Esophagus squamous epithelium (tissue), 5 donors: ENCODE measurements at regions not wholly inside any gene's neighbourhood (a gene's known extent, or its start where the extent isn't known, plus 50 kb on each side); places are given as distances from the start of the nearest gene placed in this dataset.

Source experiments
- DNase-seq: peaks from one replicate; lab custom pipeline; 2025; lab: John Stamatoyannopoulos, UW
- H3K27ac ChIP-seq, 4 donors: fragments of 200-600 bp; sonication (generic); one replicate each; pipeline ENCODE4 v1.5.1; 2016 to 2019; ENCODE audit warnings: mild to moderate bottlenecking in 1 of 4
- H3K27me3 ChIP-seq, 4 donors: fragments of 200-600 bp; sonication (generic); 1 replicate in 3 of 4; 2 replicates in 1 of 4; pipeline versions ENCODE4 v1.5.1 to v1.6.0; 2017 to 2021; ENCODE audit warnings: antibody characterized with exemption in 1 of 4
- H3K36me3 ChIP-seq, 3 donors: fragments of 200-600 bp; sonication (generic); one replicate each; pipeline ENCODE4 v1.5.1; 2016 to 2019
- H3K4me1 ChIP-seq, 3 donors: fragments of 200-600 bp; sonication (generic); one replicate each; pipeline ENCODE4 v1.5.1; 2017 to 2019
- H3K4me3 ChIP-seq, 4 donors: fragments of 200-600 bp; sonication (generic); 1 replicate in 3 of 4; 2 replicates in 1 of 4; pipeline ENCODE4 v1.5.1; 2016 to 2019; ENCODE audit warnings: mild to moderate bottlenecking in 2 of 4, moderate library complexity in 1 of 4
- H3K9me3 ChIP-seq, 3 donors: fragments of 200-600 bp; sonication (generic); one replicate each; pipeline ENCODE4 v1.5.1; 2016 to 2019
- CTCF ChIP-seq, 6 experiments: fragments of 450-650 bp in 4 of 6; fragments of 200-600 bp in 2 of 6; sonication (generic) in 2 of 6; IDR thresholded peaks; one replicate each; pipeline ENCODE4 v1.5.1; 2016 to 2019; ENCODE audit warnings: antibody characterized with exemption in 6 of 6, mild to moderate bottlenecking in 4 of 6, moderate library complexity in 4 of 6
- POLR2A ChIP-seq, 4 donors: fragments of 450-650 bp; IDR thresholded peaks; one replicate each; pipeline ENCODE4 v1.6.1; 2017; ENCODE audit warnings: antibody characterized with exemption in 4 of 4, mild to moderate bottlenecking in 4 of 4, moderate library complexity in 3 of 4
- whole genome bisulfite sequencing, 2 donors: methylation state at CpG; one replicate each; pipeline ENCODE4 v1.1.5; 2018; 5-methylcytosine and 5-hydroxymethylcytosine counted together
- intact Hi-C: fragments of 100-400 bp; cut with DNase I; formaldehyde crosslinking; loops from one replicate; pipeline ENCODE4 v1.15.0; 2022
- donor health status: DM: yes; HTN: yes; CAD: no.

- 93 to 95% methylated on average over 2 of the region's 2 CpGs for WGBS, 2 donors
- no peaks in the 10 kb centered on the region for H3K27me3 ChIP-seq
- no peak for DNase-seq
- no peak overlapping the region for H3K27ac ChIP-seq
- H3K4me3 ChIP-seq, result no peak overlapping the region
- H3K4me1 ChIP-seq, result no peaks in the 10 kb centered on the region
- no peaks in the 10 kb centered on the region for H3K36me3 ChIP-seq
- H3K9me3 ChIP-seq, result no peaks in the 10 kb centered on the region
- intact Hi-C loops, result no loop called here
- TF ChIP-seq POLR2A (IDR thresholded peaks at IDR 0.05) (no peak), CTCF (IDR thresholded peaks at IDR 0.05) (no peak)
These were observed 1090.2 kb downstream of the PLOD2 start for GRCh38 chr3:145070795-145071194.

- Histone ChIP-seq H3K36me3 (no peaks in the 10 kb centered on the region), H3K27me3 (no peaks in the 10 kb centered on the region), H3K9me3 (no peaks in the 10 kb centered on the region), H3K4me3 (no peak overlapping the region), H3K27ac (no peak overlapping the region), H3K4me1 (no peaks in the 10 kb centered on the region)
- TF ChIP-seq CTCF (IDR thresholded peaks at IDR 0.05) (no peak), POLR2A (IDR thresholded peaks at IDR 0.05) (no peak)
- 93 to 96% methylated on average over 2 of the region's 2 CpGs for WGBS, 2 donors
- DNase-seq, result no peak
- intact Hi-C loops, result no loop called here
These were observed 1081.5 kb downstream of the PLOD2 start for GRCh38 chr3:145079436-145079835.

- intact Hi-C loops, result no loop called here
- TF ChIP-seq POLR2A (IDR thresholded peaks at IDR 0.05) (no peak), CTCF (IDR thresholded peaks at IDR 0.05) (no peak)
- Histone ChIP-seq H3K4me1 (no peaks in the 10 kb centered on the region), H3K27ac (no peak overlapping the region), H3K4me3 (no peak overlapping the region), H3K27me3 (no peaks in the 10 kb centered on the region), H3K36me3 (no peaks in the 10 kb centered on the region), H3K9me3 (no peaks in the 10 kb centered on the region)
- DNase-seq, result no peak
- WGBS, 2 donors, result 75 to 100% methylated on average over 1 of the region's 1 CpG
These were observed 1073.9 kb downstream of the PLOD2 start for GRCh38 chr3:145087038-145087437.

- Histone ChIP-seq H3K36me3 (no peaks in the 10 kb centered on the region), H3K27ac (no peak overlapping the region), H3K4me1 (no peaks in the 10 kb centered on the region), H3K4me3 (no peak overlapping the region), H3K9me3 (no peaks in the 10 kb centered on the region), H3K27me3 (no peaks in the 10 kb centered on the region)
- WGBS, 2 donors, result 80 to 93% methylated on average over 2 of the region's 2 CpGs
- no peak for TF ChIP-seq POLR2A (IDR thresholded peaks at IDR 0.05)
- no peak for TF ChIP-seq CTCF (IDR thresholded peaks at IDR 0.05)
- intact Hi-C loops, result no loop called here
- no peak for DNase-seq
These were observed 1072.1 kb downstream of the PLOD2 start for GRCh38 chr3:145088917-145089316.

GRCh38 chr3:145089337-145089736, 1071.6 kb downstream of the PLOD2 start:
- H3K36me3 ChIP-seq, result no peaks in the 10 kb centered on the region
- WGBS, 2 donors, result 64 to 94% methylated on average over 2 of the region's 2 CpGs
- no peaks in the 10 kb centered on the region for H3K27me3 ChIP-seq
- no peaks in the 10 kb centered on the region for H3K4me1 ChIP-seq
- no peak overlapping the region for H3K27ac ChIP-seq
- intact Hi-C loops, result no loop called here
- no peak for TF ChIP-seq CTCF (IDR thresholded peaks at IDR 0.05)
- H3K9me3 ChIP-seq, result no peaks in the 10 kb centered on the region
- DNase-seq, result no peak
- H3K4me3 ChIP-seq, result no peak overlapping the region
